ENCODE measurements at regions not wholly inside any gene's neighbourhood (a gene's known extent, or its start where the extent isn't known, plus 50 kb on each side); places are given as distances from the start of the nearest gene placed in this dataset.

GRCh38 chr21:31795992-31796391 is 64.1 kb upstream of the SCAF4 start:
- H3K9ac ChIP-seq (ENCODE audit: low read depth, low read length) = no peak overlapping the region
- intact Hi-C loops (cut with micrococcal nuclease) (no loop called here), dilution Hi-C loops (cut with HindIII; ENCODE audit: low sequenced_read_pairs, unreplicated experiment) (no loop called here), in situ Hi-C loops (cut with MboI; ENCODE audit: low sequenced_read_pairs) (no loop called here)
- H3K4me2 ChIP-seq (ENCODE audit: low read depth, low read length) = no peak overlapping the region
- TF ChIP-seq MAZ (IDR thresholded peaks at IDR 0.05; ENCODE audit: borderline replicate concordance, low read depth, low read length) (no peak), ELK1 (IDR thresholded peaks at IDR 0.05; ENCODE audit: borderline replicate concordance, low read depth, low read length) (no peak), RAD21 (IDR thresholded peaks at IDR 0.05; ENCODE audit: low read length) (no peak), RCOR1 (IDR thresholded peaks at IDR 0.05; ENCODE audit: insufficient replicate concordance, low read length) (no peak), CEBPB (IDR thresholded peaks at IDR 0.05; ENCODE audit: low read depth, low read length) (no peak), POLR2A (IDR thresholded peaks at IDR 0.05; ENCODE audit: low read depth, low read length) (no peak), FOS (IDR thresholded peaks at IDR 0.05; ENCODE audit: low read depth, low read length) (no peak), RFX5 (IDR thresholded peaks at IDR 0.05; ENCODE audit: low read depth, low read length) (no peak), SMC3 (IDR thresholded peaks at IDR 0.05; ENCODE audit: low read depth, low read length) (no peak), CTCF (conservative IDR thresholded peaks at IDR 0.05; ENCODE audit: low read depth, low read length) (no peak), MXI1 (IDR thresholded peaks at IDR 0.05; ENCODE audit: borderline replicate concordance, low read depth, low read length) (no peak), MAFK (IDR thresholded peaks at IDR 0.05; ENCODE audit: low read depth, low read length) (no peak), CHD1 (IDR thresholded peaks at IDR 0.05; ENCODE audit: low read depth, low read length) (no peak), USF2 (IDR thresholded peaks at IDR 0.05; ENCODE audit: low read depth, low read length) (no peak), NFE2L2 (IDR thresholded peaks at IDR 0.05; ENCODE audit: low read depth, low read length) (no peak)
- no peak overlapping the region for H2BK5ac ChIP-seq (ENCODE audit: low read depth, low read length, poor library complexity, severe bottlenecking)
- POLR2A ChIA-PET (ENCODE audit: unreplicated experiment) = no interaction called here
- no peak overlapping the region for H3K4me3 ChIP-seq (ENCODE audit: insufficient read depth, low read depth, low read length)
- no peak overlapping the region for H2AK5ac ChIP-seq (ENCODE audit: low read depth, low read length)
- DNase-seq (no peak), ATAC-seq (ENCODE audit: low read depth) (no peak)
- no peaks in the 10 kb centered on the region for H4K20me1 ChIP-seq (ENCODE audit: insufficient read depth, low read length)
- no peaks in the 10 kb centered on the region for H3K79me1 ChIP-seq (ENCODE audit: low read depth in 1 of 2, low read length in 2 of 2)
- no peak overlapping the region for H3K56ac ChIP-seq (ENCODE audit: extremely low read depth, insufficient read depth, low read length)
- H4K8ac ChIP-seq (ENCODE audit: low read depth in 2 of 2, low read length in 2 of 2) = no peak overlapping the region
- H2BK15ac ChIP-seq (ENCODE audit: low read depth, low read length) = no peak overlapping the region
- H4K91ac ChIP-seq (ENCODE audit: insufficient read depth, low read depth, low read length) = no peak overlapping the region
- H3K27ac ChIP-seq (ENCODE audit: insufficient read depth, low read length) = no peak overlapping the region
- no peak overlapping the region for H3K18ac ChIP-seq (ENCODE audit: low read depth, low read length)
- H3K36me3 ChIP-seq (ENCODE audit: control insufficient read depth, insufficient read depth, low read length) = no peaks in the 10 kb centered on the region
- H3K9me1 ChIP-seq (ENCODE audit: insufficient read depth, low read length) = no peaks in the 10 kb centered on the region
- H3K9me3 ChIP-seq (ENCODE audit: control insufficient read depth, insufficient read depth, low read length) = no peaks in the 10 kb centered on the region
- CTCF ChIA-PET = no interaction called here
- 60% methylated on average over 2 of the region's 3 CpGs; no CpG with 5 or more reads in 1 of the 2 experiments for WGBS, 2 experiments (ENCODE audit: extremely low coverage in 2 of 2, insufficient read length in 1 of 2)
- H3K14ac ChIP-seq (replicated peaks; ENCODE audit: low read depth, low read length) = no peak overlapping the region
- H3K4ac ChIP-seq (ENCODE audit: low read depth, low read length) = no peak overlapping the region
- no peak overlapping the region for H2BK20ac ChIP-seq (ENCODE audit: low read depth, low read length)
- no peak overlapping the region for H3K23ac ChIP-seq (ENCODE audit: low read depth, low read length)
- no peak overlapping the region for H2AK9ac ChIP-seq (replicated peaks; ENCODE audit: low read depth, low read length, poor library complexity)
- no peak overlapping the region for H4K5ac ChIP-seq (ENCODE audit: low read depth, low read length)
- no peak overlapping the region for H2AFZ ChIP-seq (replicated peaks; ENCODE audit: low read length, poor library complexity)
- H2BK120ac ChIP-seq (ENCODE audit: low read depth, low read length) = no peak overlapping the region
- no TSS peak for BruUV-seq (replicated peaks)
- no peaks in the 10 kb centered on the region for H3K4me1 ChIP-seq (ENCODE audit: control insufficient read depth, insufficient read depth, low read length)
- peaks cover 6% of the 10 kb centered on the region; the same call in 1 of the 2 replicates for H3K27me3 ChIP-seq (ENCODE audit: control insufficient read depth, insufficient read depth, low read length)
